ENCODE measurements at regions not wholly inside any gene's neighbourhood (a gene's known extent, or its start where the extent isn't known, plus 50 kb on each side); places are given as distances from the start of the nearest gene placed in this dataset.

GRCh38 chrY:19016990-19017389 is 243.5 kb upstream of the HSFY2 start:
- H3K27ac ChIP-seq = no peak overlapping the region
- no peak for TF ChIP-seq ZFX (IDR thresholded peaks at IDR 0.05; ENCODE audit: borderline replicate concordance)
- no peak for TF ChIP-seq CTCF (IDR thresholded peaks at IDR 0.05)

- TF ChIP-seq CTCF (IDR thresholded peaks at IDR 0.05) (peak; percentile 20; the same call in 1 of the 2 replicates), ZFX (IDR thresholded peaks at IDR 0.05; ENCODE audit: borderline replicate concordance) (no peak)
- H3K27ac ChIP-seq = no peak overlapping the region
These were observed 242.3 kb upstream of the HSFY2 start for GRCh38 chrY:19015854-19016253.

GRCh38 chrY:19015213-19015612 is 241.7 kb upstream of the HSFY2 start:
- TF ChIP-seq ZFX (IDR thresholded peaks at IDR 0.05; ENCODE audit: borderline replicate concordance) (no peak), CTCF (IDR thresholded peaks at IDR 0.05) (no peak)
- H3K27ac ChIP-seq = no peak overlapping the region

GRCh38 chrY:19012985-19013384 is 239.4 kb upstream of the HSFY2 start:
- no peak overlapping the region for H3K27ac ChIP-seq
- TF ChIP-seq ZFX (IDR thresholded peaks at IDR 0.05; ENCODE audit: borderline replicate concordance) = no peak
- no peak for TF ChIP-seq CTCF (IDR thresholded peaks at IDR 0.05)

- no peak overlapping the region for H3K27ac ChIP-seq
- TF ChIP-seq CTCF (IDR thresholded peaks at IDR 0.05) (no peak), ZFX (IDR thresholded peaks at IDR 0.05; ENCODE audit: borderline replicate concordance) (no peak)
These were observed 238.1 kb upstream of the HSFY2 start for GRCh38 chrY:19011605-19012090.

- H3K27ac ChIP-seq = no peak overlapping the region
- TF ChIP-seq ZFX (IDR thresholded peaks at IDR 0.05; ENCODE audit: borderline replicate concordance) = no peak
- no peak for TF ChIP-seq CTCF (IDR thresholded peaks at IDR 0.05)
These were observed 232.7 kb upstream of the HSFY2 start for GRCh38 chrY:19006234-19006633.

- no peak overlapping the region for H3K27ac ChIP-seq
- no peak for TF ChIP-seq CTCF (IDR thresholded peaks at IDR 0.05)
- TF ChIP-seq ZFX (IDR thresholded peaks at IDR 0.05; ENCODE audit: borderline replicate concordance) = no peak
These were observed 232.0 kb upstream of the HSFY2 start for GRCh38 chrY:19005579-19005978.
